ENCODE measurements at regions not wholly inside any gene's neighbourhood (a gene's known extent, or its start where the extent isn't known, plus 50 kb on each side); places are given as distances from the start of the nearest gene placed in this dataset.

DNA sequence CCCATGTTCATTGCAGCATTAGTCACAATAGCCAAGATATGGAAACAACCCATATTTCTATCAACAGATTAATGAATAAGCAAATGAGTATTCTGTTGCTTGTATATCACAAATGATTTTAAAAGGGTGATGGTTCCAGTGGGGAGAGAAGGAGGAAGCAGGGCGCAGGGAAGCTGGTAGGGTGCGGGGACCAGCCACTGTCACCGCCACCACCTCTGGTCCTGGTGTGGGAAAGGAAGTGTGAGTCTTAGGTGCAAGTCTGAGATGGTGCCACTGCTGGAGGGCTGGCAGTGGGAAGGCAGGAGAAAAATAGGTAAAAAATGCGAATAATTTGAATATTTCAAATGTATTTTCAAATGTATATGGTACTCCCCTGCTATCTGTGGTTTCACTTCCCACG, 286.8 kb upstream of the DDX53 start:
- TF ChIP-seq, protein P1, sequence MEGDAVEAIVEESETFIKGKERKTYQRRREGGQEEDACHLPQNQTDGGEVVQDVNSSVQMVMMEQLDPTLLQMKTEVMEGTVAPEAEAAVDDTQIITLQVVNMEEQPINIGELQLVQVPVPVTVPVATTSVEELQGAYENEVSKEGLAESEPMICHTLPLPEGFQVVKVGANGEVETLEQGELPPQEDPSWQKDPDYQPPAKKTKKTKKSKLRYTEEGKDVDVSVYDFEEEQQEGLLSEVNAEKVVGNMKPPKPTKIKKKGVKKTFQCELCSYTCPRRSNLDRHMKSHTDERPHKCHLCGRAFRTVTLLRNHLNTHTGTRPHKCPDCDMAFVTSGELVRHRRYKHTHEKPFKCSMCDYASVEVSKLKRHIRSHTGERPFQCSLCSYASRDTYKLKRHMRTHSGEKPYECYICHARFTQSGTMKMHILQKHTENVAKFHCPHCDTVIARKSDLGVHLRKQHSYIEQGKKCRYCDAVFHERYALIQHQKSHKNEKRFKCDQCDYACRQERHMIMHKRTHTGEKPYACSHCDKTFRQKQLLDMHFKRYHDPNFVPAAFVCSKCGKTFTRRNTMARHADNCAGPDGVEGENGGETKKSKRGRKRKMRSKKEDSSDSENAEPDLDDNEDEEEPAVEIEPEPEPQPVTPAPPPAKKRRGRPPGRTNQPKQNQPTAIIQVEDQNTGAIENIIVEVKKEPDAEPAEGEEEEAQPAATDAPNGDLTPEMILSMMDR (IDR thresholded peaks at IDR 0.05), result no peak
- no peak for TF ChIP-seq POLR2A (IDR thresholded peaks at IDR 0.05)

All from tibial nerve (tissue), 3 donors.